Panc1 (cell line): ENCODE measurements at regions not wholly inside any gene's neighbourhood (a gene's known extent, or its start where the extent isn't known, plus 50 kb on each side); places are given as distances from the start of the nearest gene placed in this dataset.

Source experiments
- ATAC-seq: fragments of 200-7000 bp; cut with Tn5 transposase; 2 replicates; pipeline ENCODE4 v1.9.1; 2020; ENCODE audit warnings: mild to moderate bottlenecking, moderate library complexity
- BruUV-seq: library from RNA; stranded (reverse); fragments of 400-500 nt; replicated peaks from 2 replicates; lab custom pipeline; 2021; lab: Mats Ljungman, UMichigan
- CTCF ChIA-PET: fragments of 300-600 bp; sonication (Branson Sonifier 250); formaldehyde crosslinking; loops from one replicate; lab custom pipeline; 2022; ENCODE audit warnings: antibody characterized with exemption; lab: Charles Lee
- POLR2A ChIA-PET: fragments of 300-600 bp; sonication (Branson Sonifier 250); formaldehyde crosslinking; loops from one replicate; lab custom pipeline; 2022; ENCODE audit warnings: antibody characterized with exemption; lab: Charles Lee
- DNase-seq: peaks from one replicate; pipeline ENCODE4 v3.0.0-alpha.2; 2010; ENCODE audit warnings: low read depth, low spot score
- H3K27ac ChIP-seq: 2 replicates; pipeline ENCODE4 v1.5.1; 2011; ENCODE audit warnings: mild to moderate bottlenecking, low read length, inconsistent platforms
- H3K27me3 ChIP-seq: fragments of 200-500 bp; sonication (Bioruptor generic); 2 replicates; pipeline ENCODE4 v1.6.0; 2014; ENCODE audit warnings: low read length, inconsistent platforms; ENCODE audit not compliant: control insufficient read depth, insufficient read depth
- H3K36me3 ChIP-seq: fragments of 200-500 bp; sonication (Bioruptor generic); 2 replicates; pipeline ENCODE4 v1.5.1; 2014; ENCODE audit warnings: inconsistent platforms, mild to moderate bottlenecking, low read length, moderate library complexity; ENCODE audit not compliant: control insufficient read depth, insufficient read depth
- H3K4me1 ChIP-seq: 2 replicates; pipeline ENCODE4 v1.5.1; 2011; ENCODE audit warnings: inconsistent platforms, mild to moderate bottlenecking, low read length, moderate library complexity; ENCODE audit not compliant: control insufficient read depth, insufficient read depth
- H3K4me3 ChIP-seq, 2 experiments: 2 replicates each; pipeline ENCODE4 v1.5.1; 2011 to 2012; ENCODE audit warnings: low read depth in 2 of 2, low read length in 2 of 2, mild to moderate bottlenecking in 2 of 2, inconsistent platforms in 1 of 2, moderate library complexity in 1 of 2
- H3K9me3 ChIP-seq: fragments of 200-500 bp; sonication (Bioruptor generic); 2 replicates; pipeline ENCODE4 v1.5.1; 2014; ENCODE audit warnings: low read depth, mild to moderate bottlenecking, inconsistent platforms, low read length, moderate library complexity; ENCODE audit not compliant: control insufficient read depth, insufficient read depth
- CTCF ChIP-seq: fragments of 450-650 bp; IDR thresholded peaks from 2 replicates; pipeline ENCODE4 v1.5.1; 2017; ENCODE audit warnings: mild to moderate bottlenecking
- POLR2AphosphoS5 ChIP-seq: IDR thresholded peaks from 2 replicates; pipeline ENCODE4 v1.6.1; 2012; ENCODE audit warnings: mild to moderate bottlenecking, low read depth, low read length, moderate library complexity
- REST ChIP-seq, 2 experiments: IDR thresholded peaks; 2 replicates each; pipeline ENCODE4 v1.6.1; 2011 to 2012; ENCODE audit warnings: low read depth in 2 of 2, control low read depth in 1 of 2, low read length in 1 of 2, mild to moderate bottlenecking in 1 of 2, moderate library complexity in 1 of 2; ENCODE audit not compliant: insufficient read depth in 1 of 2
- SIN3A ChIP-seq: IDR thresholded peaks from 2 replicates; pipeline ENCODE4 v1.6.1; 2012; ENCODE audit warnings: low read depth, mild to moderate bottlenecking, low read length, moderate library complexity, borderline replicate concordance; ENCODE audit not compliant: insufficient read depth
- TCF7L2 ChIP-seq: IDR thresholded peaks from 2 replicates; pipeline ENCODE4 v1.6.1; 2011; ENCODE audit warnings: mild to moderate bottlenecking, low read depth, low read length, inconsistent platforms
- in situ Hi-C: cut with HindIII; loops from 2 replicates; pipeline ENCODE4 v1.10.0; 2016; ENCODE audit warnings: low sequenced_read_pairs, low pct_unique_long_range_greater_than_20kb
- intact Hi-C: fragments of 100-400 bp; cut with micrococcal nuclease; formaldehyde crosslinking; loops from one replicate; pipeline ENCODE4 v1.10.0; 2022; ENCODE audit not compliant: unreplicated experiment

GRCh38 chr2:18901242-18901641 is 311.9 kb upstream of the NT5C1B start:
- Histone ChIP-seq H3K27ac (no peak overlapping the region), H3K4me3 (no peak overlapping the region), H3K27me3 (no peaks in the 10 kb centered on the region), H3K36me3 (no peaks in the 10 kb centered on the region), H3K4me1 (no peaks in the 10 kb centered on the region), H3K9me3 (no peaks in the 10 kb centered on the region)
- TF ChIP-seq REST (IDR thresholded peaks at IDR 0.05; ENCODE audit: insufficient read depth in 1 of 2, low read depth in 2 of 2, low read length in 1 of 2) (no peak), SIN3A (no peak), POLR2AphosphoS5 (no peak), TCF7L2 (no peak), CTCF (no peak)
- CTCF ChIA-PET, result no interaction called here
- ATAC-seq (no peak), DNase-seq (no peak)
- in situ Hi-C loops, result no loop called here
- BruUV-seq, result no TSS peak
- intact Hi-C loops, result no loop called here
- POLR2A ChIA-PET, result no interaction called here

- H3K27me3 ChIP-seq, result no peaks in the 10 kb centered on the region
- ChIA-PET CTCF (no interaction called here), POLR2A (no interaction called here)
- H3K36me3 ChIP-seq, result no peaks in the 10 kb centered on the region
- H3K27ac ChIP-seq, result no peak overlapping the region
- in situ Hi-C loops, result no loop called here
- TF ChIP-seq POLR2AphosphoS5 (no peak), REST (IDR thresholded peaks at IDR 0.05; ENCODE audit: insufficient read depth in 1 of 2, low read depth in 2 of 2, low read length in 1 of 2) (no peak), SIN3A (no peak), TCF7L2 (no peak), CTCF (no peak)
- ATAC-seq, result no peak
- H3K4me1 ChIP-seq, result no peaks in the 10 kb centered on the region
- DNase-seq, result no peak
- H3K4me3 ChIP-seq, result no peak overlapping the region
- intact Hi-C loops, result no loop called here
- no peaks in the 10 kb centered on the region for H3K9me3 ChIP-seq
- BruUV-seq, result no TSS peak
Observed at GRCh38 chr2:18900691-18901141, 311.3 kb upstream of the NT5C1B start.
